CD4-positive, alpha-beta T cell treated with Interleukin-17A for 1 hour (primary cell): ENCODE measurements at regions not wholly inside any gene's neighbourhood (a gene's known extent, or its start where the extent isn't known, plus 50 kb on each side); places are given as distances from the start of the nearest gene placed in this dataset.

Experiments used
- DNase-seq: peaks from one replicate; pipeline ENCODE4 v3.0.0-alpha.2; 2020

DNA sequence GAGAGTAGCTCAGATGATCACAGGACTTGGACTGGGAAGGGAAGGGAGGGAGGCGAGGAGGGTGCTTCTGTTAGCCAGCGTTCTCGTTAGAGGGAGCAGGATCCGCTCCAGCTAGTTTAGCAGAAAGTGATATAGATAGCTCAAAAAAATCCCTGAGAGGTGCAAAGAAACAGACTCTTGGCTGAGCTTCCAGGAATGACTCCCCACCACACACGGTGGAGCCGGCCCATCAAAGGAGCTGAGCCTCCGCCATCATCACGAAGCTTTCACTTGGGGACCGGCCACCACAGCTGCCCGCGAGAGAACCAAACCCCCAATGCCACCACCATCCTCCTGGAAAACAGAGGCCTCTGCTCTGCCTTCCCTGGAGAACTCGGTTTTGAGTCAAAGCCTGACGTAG lies 124.6 kb upstream of the BCL2L14 start:
- DNase-seq, result no peak

DNA sequence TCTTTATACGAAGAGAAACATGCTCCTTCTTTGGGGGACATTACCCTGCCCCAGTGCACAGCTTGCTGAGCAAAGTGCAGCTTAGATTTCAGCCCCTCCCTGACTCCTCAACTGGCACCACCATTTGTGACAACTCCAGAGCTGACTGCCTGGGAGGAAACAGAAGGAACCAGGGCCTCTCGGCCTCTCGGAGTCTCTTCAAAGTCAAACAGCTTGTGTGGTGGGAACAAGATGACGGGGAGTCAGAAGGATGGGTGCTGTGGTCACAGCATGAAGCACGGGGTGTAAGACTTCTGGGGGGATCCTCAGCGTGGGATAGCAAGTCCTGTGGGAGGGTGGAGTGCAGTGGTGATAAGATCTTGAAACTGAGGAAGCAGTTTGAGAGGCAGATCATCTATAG lies 123.5 kb upstream of the BCL2L14 start:
- no peak for DNase-seq

DNA sequence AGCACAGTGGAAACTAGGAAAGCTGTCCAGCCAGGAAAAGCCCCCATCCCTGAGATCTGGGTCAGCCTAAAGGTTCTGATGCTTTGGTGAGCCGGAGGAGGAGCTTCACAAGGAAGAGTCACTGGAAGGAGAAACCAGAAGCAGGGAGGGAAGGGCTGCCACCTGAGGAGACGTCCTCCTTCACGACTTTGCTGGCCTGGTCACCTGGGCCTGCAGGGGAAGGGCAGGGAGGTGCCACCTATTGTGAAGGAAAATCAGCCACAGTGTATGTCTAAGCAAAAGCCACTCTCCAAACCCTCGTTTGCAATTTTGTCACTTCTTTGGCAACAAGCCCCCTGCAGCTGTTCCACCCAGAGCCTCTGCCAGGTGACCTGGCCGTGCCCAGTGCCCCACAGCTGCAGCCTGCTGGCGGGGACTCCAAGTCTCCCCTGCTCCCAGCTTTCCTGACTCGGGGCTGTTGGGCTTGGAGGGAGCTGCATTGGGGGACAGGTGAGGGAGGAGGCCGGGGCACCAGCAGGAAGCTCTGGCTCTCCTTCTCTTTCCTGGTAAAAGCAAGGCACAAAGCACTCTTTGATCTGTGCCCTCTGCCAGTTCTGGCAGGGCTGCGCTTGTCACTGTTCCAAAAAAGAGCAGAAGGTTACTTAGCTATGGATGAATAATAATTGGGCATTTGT lies 120.9 kb upstream of the BCL2L14 start:
- no peak for DNase-seq

DNA sequence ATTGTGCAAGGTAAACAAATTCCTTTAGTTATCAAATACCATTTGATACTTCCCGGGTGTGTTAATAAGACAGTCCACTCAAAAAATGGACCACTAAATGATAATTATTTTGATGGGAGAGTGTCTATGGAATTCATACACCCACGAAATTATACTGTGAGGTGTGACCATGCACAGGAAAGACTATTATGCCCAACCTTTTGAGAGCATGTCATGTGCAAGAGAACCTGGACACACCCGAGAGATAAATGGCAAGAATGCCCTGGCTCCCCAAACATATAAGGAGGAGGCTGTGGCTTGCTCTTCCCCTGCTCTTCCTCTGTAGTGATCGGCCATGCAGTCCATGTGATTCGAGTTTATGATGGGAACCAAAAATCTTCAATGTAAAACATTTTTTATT lies 119.5 kb upstream of the BCL2L14 start:
- no peak for DNase-seq

DNA sequence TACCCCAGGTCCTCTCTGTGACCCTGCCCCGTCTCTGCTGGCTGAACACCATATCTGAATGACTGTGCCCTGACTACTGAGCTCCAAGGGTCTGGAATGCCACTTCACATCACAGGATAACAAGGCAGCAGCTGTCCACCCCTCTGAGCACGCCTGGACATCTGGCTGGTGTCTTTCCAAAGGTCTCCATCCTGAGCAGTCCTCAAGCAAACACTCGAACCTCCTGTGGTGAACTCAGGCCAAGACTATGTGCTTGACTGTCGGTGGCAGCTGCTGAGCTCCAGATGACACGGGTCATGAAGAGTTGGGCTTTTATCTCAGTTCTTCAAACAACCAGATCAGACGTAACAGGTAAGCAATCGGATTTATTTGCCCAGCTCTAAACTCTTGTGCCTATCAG lies 117.2 kb upstream of the BCL2L14 start:
- no peak for DNase-seq

DNA sequence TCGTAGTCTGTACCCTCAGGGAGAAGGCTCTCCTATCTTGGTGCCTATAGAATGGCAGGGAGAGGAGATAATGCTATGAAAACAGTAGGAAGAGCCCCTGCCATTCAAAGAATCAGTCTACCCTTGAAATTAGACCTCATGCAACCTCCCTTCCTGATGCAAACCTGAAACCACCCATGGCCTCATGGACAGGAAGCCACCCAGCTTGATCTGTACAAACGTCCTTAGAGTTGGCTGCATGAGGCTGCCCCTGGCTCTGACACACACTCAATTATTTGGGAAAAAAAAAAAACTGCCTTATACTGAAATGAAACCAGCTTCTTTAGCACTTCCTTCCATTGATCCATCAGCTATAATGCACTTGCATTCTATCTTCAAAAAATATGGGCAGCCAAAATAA lies 116.6 kb upstream of the BCL2L14 start:
- DNase-seq, result no peak

DNA sequence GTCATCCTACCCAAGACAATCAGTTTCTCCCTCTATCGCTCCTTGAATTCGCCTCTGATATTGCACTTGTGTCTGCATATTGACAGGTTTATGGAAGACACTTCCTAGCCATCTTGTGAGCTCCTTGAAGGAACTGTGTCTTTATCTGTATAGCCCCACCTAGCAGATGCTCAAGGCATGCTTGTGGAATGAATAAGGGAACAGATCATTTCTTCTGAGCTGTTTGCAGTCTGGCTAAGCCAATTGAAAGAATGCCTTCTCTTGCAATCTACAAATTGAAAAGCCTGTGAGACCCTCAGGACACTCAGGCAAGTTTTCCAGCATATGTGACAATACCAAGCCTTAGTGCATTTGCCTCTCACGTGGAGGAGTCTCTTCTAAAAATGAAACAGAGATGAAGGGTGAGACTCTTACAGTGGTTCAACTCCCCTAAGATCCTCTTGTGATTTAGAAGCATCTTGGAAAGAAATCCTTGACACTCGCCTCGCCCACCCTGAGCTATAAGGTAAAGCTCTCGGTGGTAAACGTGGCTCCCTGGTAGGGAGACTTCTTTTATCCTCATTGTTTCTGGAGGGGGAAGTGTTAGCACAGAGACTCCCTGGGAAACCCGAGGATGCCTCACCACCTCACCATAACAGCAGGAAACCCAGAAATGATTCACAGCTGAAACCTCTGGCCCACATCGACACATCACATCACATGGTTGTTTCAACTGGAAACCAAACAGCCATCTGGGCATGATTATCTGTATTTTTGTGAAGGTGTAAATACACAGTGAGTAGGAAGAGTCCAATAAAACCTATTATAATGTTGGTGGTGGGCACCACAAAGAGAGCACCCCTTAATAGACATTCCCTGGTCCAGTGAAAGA lies 112.3 kb upstream of the BCL2L14 start:
- peak; percentile 16 for DNase-seq

DNA sequence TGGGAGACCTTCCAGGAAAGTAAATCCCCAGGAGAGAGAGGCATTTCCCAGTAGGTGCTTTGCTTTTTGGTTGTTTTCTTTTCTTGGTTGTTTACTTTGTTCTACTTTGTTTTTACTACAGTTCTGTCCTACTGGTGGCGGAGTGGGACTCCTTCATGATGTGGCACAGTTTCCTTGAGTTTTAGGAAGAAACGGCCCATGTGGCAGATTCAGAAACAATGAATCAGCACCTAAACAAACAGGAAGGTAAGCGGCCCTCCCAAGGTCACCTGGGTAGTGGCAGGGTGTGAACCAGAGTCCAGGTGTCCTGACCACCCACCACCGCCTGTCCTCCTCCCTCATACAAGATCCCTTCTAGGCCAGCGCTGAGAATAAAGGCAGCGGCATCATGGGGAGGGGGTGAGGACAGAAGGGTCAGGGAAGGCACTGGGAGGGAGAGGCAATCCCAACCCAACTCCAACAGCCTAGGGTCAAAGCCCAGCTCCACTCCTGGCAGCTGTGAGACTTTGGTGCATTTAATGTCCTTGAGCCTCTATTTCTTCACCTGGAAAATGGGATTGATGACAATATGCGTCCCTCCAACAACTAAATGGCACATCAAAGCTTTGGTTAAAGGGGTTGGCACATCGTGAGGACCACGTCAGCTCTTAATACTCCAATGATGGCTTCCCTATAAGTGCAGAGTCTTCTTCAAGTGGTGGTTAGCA lies 111.5 kb upstream of the BCL2L14 start:
- no peak for DNase-seq

DNA sequence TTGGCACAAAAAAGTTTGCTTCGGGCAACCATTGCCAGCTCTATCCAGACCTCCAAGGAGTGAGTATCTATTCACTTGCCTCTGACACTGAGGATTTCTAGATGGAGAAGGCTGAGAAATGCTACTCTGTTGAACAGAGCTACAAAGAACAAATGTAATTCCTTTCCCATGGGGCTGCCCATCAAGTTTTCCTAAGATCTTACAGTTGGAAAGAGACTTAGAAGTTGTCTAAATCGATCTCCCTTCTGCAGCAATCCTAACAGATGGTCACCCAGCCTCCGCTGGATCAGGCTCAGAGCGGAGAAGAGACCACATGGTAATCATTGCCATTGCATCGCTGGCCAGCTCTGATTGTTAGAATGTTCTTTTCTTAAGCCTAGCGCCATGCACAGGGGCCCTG lies 110.1 kb upstream of the BCL2L14 start:
- no peak for DNase-seq

DNA sequence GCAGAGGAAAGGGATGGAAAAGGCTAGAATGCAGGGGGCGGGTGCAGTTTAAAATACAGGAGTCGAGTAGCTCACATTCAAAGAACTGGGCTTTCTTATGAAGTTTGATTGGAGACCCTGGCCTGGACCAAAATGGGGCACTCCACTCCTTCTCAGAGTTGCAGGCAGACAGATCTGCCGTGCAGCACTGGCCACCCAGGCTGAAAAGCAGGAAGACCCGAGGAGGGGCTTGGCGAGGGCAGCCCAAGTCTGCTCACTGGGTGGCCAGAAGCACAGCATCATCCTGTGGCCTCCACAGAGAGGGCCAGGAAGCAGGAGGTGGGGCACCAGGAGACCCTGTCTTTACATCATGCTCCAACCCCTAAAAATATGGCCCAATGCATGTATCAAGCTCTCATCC lies 109.1 kb upstream of the BCL2L14 start:
- no peak for DNase-seq

DNA sequence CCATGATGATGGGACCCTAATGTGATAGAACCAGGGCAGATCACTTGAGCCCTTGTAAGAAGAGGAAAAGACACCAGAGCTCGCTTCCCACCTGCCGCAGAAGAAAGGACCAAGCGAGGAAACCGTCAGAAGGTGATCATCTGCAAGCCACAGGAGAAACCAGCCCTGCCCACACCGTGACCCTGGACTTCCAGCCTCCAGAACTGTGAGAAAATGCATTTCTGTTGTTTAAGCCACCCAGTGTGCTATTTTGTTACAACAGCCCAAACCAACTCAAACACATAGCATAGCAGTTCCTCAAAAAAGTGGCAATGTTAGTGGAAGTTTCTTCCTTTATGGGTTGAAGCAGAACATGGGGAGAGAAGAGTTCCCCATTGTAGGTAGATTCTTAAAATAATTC lies 107.9 kb upstream of the BCL2L14 start:
- no peak for DNase-seq

DNA sequence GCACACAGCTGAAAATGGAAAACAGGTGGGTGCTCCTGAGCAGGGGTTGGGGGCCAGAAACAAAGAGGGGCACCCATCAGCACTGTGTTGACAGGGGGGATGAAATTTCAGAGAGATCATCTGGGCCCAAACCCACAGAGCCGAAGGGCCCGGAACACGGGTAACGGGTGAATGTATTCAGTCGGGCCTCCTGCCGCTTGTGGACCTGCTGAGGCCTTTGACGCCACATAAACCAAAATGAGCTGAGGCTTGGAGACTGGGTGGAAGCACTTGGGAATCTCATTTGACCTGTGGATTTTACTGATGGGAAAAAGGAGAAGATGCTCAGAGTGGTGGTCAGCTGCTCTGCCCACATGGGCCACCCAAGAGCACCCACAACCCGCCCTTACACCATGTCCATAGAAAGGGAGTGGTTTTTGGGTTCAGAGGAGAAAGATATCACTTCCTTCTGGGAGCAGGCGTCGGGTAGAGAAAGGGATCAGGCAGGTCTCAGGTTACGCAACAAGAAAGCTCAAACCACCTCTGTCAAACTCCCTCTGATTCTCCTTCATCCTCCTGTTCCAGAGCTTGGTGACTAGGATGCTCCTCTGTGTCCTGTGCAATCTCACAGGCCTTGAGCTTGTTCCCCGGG lies 106.8 kb upstream of the BCL2L14 start:
- no peak for DNase-seq

DNA sequence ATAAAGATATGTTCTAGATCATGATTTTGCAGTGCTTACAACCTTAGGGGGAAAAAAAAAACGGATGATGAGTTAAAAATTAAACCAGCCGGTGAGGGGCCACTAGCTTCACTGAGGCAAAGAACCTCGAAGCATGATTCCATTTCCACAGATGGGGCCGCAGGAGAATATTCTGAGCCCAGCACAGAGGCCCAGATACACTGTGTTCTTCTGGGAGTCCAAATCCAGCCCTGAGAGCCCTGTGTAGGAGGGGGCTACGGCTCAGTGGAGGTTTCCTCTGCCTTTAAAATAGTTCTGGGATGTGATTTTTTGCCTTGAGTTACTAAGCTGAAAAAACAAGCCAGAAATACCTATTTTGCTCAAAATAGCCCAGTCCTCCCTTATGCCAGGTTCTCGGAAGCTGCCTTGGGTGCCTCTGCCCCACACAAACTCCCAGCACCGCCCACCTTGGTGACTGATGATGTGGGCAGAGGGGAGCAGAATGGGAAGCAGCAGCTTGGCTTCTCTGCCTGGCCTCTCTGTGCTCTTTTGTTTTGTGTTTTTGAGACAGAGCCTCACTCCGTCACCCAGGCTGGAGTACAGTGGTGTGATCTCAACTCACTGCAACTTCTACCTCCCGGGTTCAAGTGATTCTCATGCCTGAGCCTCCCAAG lies 105.4 kb upstream of the BCL2L14 start:
- no peak for DNase-seq

DNA sequence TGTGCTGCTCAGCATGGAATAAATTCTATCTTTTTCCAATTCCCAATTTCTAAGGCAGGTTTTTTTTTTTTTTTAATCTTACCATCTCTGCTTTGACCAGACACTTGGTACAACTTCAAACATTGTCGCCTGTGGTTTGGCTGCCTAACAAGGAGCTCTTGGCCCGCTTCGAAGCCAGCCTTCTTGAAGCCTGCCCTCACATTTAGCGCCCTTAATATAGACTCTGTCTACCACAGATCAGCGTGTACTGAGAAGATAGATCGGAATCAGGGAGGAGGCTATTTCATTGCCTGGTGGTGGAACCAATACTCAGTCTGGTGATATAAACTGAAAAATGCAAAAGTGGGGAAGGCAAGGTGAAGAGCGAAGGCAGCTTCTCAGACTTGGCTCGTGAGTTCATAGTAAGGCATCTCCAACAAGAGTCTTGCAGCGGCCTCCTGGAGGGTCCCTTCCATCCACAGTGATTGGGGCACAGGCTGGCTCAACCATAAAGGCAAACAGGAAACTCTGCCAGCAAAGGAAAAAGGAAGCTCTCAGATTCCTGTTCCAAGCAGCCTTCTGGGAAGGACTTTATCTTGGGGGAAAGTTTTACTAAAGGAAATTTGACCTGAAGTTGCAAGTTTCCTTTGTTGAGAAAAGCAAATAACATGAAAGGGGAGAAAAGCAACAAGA lies 103.2 kb upstream of the BCL2L14 start:
- no peak for DNase-seq

DNA sequence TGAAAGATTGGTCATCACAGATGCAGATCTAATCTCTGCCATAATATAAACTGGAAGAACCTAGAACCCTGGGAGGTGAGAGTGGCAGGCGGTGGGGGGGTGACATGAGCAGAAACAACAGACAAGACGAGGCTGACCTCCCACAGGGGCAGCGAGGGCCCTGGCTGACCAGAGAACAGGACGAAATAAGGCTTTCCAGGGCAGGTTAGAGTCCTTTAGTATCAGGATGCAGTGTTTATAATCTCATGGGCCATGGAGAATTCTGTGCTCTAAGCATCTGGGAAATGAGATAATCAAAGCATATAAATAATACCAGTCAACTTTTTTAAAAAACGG lies 102.7 kb upstream of the BCL2L14 start:
- no peak for DNase-seq

DNA sequence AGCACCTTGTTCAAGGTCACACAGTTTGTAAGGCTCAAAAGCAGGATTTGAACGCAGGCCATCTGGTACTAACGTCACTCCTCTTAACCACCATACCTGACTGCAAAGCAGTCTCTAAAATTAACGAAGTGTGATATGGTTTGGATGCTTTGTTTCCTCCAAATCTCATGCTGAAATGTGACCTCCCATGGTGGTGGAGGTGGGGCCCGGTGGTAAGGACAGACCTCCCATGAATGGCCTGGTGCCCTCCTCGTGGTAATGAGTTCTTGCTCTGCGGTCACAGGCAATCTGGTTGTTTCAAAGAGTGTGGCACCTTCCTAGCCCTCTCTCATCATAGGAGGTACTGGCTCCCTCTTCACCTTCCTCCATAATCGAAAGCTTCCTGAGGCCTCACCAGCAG lies 102.2 kb upstream of the BCL2L14 start:
- DNase-seq, result no peak

DNA sequence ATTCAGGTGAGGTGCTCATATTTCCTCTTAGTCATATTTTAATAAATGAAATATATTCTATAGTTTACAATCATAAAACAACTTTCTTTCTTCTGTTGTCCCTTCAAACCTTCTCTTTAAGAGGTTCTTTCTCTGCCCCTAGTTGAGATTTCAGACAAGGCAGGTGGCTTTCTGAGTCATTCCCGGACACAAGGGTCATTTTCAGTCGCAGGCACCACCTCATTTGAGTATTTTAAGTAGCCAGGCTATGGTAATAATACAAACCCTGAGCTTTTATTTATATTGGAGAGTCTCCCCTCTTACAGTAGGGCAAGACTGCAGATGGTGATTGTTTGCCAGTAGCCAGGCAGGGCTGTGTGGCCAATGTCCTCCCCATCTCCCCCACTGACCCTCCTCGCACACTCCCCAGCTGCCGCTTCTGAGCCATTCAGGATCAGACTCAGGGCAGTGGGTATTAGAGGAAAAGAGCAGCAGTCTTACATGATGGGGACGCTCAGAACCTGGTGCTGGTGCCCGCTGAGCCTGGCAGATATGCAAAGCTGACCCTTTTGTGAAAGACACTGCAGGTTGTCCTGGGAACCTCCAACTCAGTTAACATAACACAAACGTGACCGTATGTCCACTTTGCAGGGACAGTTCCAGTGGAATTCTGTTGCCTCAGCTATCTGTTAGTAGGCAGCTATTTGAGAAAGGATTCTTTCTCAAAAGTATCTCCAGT lies 101.1 kb upstream of the BCL2L14 start:
- no peak for DNase-seq

DNA sequence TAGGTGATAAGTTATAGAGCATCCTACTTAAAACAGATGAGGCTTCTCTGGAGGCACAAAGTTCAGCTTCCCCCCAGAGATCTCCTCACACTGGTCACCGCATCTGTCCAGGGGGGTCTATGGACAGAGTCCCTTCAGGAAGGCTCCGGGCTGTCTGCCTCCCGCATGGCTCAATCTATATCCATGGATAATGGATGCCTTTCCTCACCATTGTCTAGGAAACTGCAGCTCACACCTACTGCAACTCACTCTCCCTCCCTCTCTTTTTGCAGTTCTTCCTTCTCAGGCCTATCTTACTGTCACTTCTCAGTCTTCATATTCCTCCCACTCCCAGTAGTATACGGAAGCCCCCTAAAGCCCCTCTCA lies 100.6 kb upstream of the BCL2L14 start:
- no peak for DNase-seq

DNA sequence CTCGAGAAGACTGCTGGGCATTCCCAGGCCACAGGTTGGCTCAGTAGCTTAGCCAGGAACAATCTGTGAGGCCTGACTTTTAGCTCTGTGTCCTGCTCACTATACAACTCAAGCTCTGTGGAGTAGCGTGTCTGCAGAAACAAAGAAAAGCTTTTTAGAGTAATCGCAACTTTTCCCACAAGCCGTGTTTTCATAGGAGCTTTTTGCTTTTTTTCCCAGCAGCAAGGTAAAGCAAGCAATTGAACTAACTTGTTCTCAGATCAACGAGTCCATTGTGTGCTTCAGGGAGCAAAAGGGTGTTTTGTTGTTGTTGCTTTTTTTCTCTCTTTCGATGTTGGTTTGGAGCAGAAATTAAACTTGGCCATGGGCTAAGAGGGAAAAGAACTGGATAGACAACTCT lies 97.3 kb upstream of the BCL2L14 start:
- DNase-seq, result no peak

DNA sequence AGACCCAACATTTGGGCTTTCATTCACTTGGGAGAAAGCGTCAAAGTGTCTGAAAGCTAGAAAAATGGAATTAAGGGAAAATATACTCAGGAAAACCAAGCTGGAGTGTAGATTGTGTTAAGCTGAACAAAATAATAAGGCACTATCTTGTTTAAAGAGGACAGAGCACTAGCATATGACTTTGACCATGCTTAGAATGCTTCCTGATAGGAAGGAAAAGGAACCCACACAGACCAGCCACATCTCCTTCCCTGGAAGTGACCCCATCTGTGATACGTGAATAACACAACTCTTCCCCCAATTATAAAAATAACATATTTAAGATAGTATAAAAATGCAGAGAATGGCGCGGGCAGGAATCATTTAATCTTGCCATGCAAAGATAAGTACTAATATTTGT lies 94.7 kb upstream of the BCL2L14 start:
- no peak for DNase-seq

DNA sequence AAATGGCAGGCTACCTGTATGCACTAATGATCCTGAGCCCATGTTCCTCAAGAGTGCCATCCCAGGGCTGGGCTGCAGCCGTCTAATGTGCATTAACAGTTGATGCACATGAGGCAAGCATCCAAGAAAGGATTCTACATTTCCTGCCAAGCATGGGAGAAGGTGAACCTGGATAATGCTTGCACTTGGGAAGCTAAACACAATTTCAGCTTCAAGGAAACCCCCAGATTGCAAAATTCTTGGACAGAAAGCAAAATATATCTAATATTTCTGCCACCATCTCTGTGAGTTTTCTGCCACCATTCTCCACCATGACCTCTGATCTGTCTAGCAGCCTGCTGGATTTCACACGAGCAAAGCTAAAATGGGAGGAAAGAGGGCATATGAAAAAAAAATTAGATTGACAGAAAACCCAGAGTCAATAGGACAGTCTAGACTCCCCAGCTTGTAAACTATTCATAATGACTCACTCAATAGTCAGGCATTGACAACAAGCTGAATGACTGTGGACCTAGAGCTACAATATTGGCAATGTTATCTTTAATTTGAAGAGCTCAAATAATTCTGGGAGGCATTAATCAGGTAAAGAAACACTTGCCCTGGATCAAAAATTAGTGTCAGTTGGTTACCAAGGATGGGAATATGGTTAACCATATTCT lies 91.9 kb upstream of the BCL2L14 start:
- DNase-seq, result no peak
